Astrocyte of the hippocampus (primary cell): ENCODE measurements at regions not wholly inside any gene's neighbourhood (a gene's known extent, or its start where the extent isn't known, plus 50 kb on each side); places are given as distances from the start of the nearest gene placed in this dataset.
"Not testable (repeated sequence)": the region's sequence is repeated elsewhere in the genome, so short reads cannot be mapped to it uniquely, and the experiment has no call there.

Experiments used
- DNase-seq: peaks from one replicate; pipeline ENCODE4 v3.0.0; 2011; ENCODE audit warnings: low read depth, low spot score

DNA sequence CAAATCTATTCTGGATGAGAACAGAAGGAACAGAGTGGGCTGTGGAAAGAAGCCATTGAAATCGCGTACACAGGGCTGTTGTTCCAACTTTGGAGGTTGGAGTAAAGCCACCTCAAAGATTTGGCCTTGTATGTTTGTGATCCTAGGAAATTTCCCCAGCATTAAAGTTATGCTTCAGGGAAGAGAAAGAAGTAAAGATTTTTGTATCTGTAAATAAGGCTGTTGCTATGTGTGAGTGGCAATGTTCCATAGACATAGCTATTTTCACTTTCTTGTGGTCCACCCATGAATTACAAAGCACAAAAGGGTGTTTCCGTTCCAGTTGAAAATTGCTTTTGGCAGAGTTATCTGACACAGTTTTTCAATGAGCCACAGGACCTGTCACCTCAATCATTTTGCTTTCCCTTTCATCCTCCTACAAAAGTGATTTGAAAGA lies 321.3 kb downstream of the TFAP2B start:
- DNase-seq = no peak

DNA sequence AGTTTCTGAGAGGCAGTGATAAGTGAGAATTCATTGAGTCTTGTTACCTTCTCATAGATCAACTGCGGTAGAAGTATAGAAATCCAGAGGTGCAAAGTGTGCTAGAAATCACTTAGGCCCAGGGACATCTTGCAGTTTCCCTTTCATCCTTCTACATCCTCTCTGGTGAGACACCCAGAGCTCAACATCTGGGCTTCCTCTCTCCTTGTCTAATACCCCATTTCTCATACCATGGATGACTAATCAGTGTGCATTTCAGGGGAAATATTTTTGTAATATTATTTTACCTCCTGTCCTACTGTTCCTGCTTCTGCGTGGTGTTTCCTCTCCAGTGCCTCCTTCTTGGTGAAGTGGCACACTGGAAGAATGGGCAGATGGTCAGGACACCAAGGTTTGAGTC lies 322.4 kb downstream of the TFAP2B start:
- no peak for DNase-seq

DNA sequence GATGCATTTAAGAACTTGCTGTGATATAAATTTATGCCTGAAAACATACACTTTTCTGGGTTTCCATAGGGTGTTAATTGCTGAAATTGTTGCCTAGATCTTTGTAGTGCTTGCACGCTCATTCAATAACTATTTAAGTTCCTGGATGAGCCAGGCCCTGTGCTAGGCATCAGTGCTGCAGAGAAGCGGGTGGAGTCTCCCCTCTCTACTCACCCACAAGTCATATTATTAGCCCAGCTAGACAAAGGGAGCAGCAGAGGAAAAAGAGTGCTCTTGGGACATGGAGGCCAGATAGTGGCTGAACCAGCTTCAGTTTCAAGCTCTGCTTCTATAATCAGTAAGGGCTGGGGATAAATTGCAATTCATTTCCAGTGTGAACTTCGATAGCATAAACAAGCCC lies 329.1 kb downstream of the TFAP2B start:
- DNase-seq = no peak

DNA sequence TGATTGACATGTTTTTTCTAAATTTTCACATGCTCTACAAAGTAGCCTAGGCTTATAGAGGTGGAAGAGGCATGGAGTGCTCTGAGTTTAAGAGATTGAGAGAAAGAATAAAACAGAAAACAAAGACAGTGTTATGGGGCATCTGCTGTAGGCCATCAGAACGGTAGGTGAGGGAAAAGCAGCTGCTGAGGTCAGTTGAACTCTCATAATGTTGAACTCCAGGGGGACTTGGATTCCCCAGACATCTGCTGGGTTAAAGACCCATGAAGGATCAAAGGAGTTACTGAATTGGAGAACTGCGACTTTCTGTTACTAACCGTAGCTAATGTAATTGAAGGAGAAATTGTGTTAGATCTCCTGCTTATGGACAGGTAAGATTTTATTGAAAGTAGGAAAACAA lies 333.9 kb downstream of the TFAP2B start:
- DNase-seq = no peak

- no peak for DNase-seq
Observed at GRCh38 chr6:51153109-51153508, 334.4 kb downstream of the TFAP2B start.

- not testable (repeated sequence) for DNase-seq
Observed at GRCh38 chr6:51154925-51155324, 336.3 kb downstream of the TFAP2B start.

- not testable (repeated sequence) for DNase-seq
Observed at GRCh38 chr6:51159260-51159659, 340.6 kb downstream of the TFAP2B start.

DNA sequence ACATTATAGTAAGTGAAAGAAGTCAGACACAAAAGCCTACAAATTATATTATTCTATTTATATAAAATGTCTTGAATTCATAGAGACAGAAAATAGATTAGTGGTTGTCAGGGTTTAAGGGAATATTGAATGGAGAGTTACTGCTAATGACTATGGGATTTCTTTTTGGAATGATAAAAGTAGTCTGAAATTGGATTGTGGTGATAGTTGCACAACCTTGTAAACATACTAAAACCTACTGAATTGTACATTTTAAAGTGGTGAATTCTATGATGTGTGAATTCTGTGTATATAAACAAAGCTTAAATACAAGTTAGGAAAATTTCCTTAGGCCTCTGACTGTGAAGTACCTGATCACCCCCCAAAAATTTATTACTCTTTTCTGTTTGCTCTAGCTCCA lies 343.1 kb downstream of the TFAP2B start:
- no peak for DNase-seq

DNA sequence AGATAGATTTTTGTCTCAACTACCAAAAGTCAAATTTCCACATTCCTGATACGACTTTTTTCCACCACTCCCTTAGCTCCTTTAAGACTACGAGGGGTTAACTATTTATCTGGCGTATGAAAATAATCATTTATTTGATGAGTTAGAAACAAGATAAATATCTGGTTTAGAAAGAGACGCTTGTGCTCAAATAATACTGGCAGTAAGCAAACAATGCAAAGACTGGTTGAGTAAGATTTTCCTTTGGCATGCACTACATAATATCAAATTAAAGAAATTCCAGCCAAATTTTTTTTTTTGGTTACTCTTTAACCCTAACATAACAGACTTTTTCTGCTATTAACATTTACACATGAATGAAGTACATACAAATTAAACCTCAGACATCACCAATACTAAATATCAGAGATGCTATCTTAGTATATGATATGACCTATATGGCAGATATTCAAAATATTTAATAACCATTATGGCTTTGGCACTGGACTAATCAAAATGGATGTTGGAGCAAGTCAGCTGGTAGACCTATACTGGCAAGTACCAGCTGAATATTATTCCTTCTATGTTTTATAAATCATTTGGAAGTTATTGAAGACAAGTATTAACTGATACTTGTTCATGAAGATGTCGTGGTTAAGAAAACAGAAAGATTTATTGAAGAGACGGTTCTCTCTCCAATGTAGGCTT lies 345.3 kb downstream of the TFAP2B start:
- no peak for DNase-seq

GRCh38 chr6:51166914-51167313 lies 348.2 kb downstream of the TFAP2B start:
- DNase-seq = no peak

GRCh38 chr6:51167468-51167867 lies 348.8 kb downstream of the TFAP2B start:
- DNase-seq = no peak

DNA sequence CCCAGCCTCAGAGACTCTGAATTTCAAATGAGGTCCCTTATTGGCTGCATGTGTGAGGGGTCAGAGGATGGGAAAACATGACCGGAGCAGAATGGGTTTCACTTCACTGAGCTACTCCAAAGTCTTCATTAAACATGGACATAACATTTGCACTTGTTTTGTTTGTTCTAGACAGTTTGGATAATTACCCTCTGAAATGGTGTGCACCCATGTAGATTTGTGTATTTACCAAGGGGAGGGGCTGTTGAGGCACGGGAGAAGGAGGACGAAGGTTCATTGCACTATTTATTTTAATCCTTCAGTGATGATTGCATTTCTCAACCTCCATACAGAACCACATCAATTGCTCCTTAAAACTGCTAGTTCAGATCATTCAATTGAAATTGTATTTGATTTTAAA lies 364.2 kb downstream of the TFAP2B start:
- no peak for DNase-seq

DNA sequence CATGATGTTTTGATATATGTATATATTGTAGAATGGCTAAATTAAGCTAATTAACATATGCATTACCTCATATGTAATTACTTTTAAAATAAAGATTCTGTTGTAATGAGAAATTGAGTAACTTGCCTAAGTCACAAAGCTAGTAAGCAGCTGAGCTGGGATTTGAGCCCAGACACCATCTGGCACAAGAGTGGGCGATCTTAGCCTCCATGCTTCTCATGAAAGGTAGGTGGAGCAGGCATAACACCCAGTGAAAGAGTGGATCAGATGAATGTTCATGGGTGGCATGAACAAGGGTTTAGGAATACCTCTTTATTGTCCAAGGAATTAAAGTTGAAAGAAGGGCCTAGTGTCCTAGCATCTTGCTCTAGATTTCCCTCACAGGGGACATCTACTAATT lies 365.4 kb downstream of the TFAP2B start:
- no peak for DNase-seq

GRCh38 chr6:51193163-51193562 lies 374.5 kb downstream of the TFAP2B start:
- not testable (repeated sequence) for DNase-seq

GRCh38 chr6:51199105-51199552 lies 380.5 kb downstream of the TFAP2B start:
- no peak for DNase-seq

- no peak for DNase-seq
Observed at GRCh38 chr6:51199733-51200260, 381.1 kb downstream of the TFAP2B start.

DNA sequence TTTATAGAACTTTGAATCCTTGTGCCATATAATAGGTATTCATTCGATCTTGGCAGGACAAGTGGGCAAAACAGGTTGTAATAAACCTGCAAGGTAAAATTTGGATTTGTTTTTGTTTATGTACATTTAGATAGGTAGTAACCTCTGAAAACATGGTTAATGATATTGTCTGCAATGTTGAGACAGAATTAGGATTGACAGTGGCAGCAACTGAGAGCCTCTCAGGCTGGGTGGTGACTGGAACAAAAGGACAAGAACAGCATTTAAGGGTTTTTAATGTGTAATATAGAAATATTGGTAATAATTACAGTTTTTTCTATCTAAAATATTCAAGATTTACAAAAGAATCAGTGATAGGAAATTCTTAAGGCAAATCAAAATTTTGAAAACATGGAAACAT lies 382.0 kb downstream of the TFAP2B start:
- DNase-seq = no peak

DNA sequence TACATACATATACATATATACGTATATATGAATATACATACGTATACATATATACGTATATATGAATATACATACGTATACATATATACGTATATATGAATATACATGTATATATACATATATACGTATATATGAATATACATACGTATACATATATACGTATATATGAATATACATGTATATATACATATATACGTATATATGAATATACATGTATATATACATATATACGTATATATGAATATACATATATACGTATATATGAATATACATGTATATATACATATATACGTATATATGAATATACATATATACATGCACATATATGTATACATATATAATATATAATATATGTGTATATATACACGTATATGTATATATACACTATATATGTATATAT lies 384.0 kb downstream of the TFAP2B start:
- DNase-seq = not testable (repeated sequence)

GRCh38 chr6:51203504-51203903 lies 384.8 kb downstream of the TFAP2B start:
- no peak for DNase-seq

GRCh38 chr6:51206686-51207085 lies 388.0 kb downstream of the TFAP2B start:
- DNase-seq = not testable (repeated sequence)

DNA sequence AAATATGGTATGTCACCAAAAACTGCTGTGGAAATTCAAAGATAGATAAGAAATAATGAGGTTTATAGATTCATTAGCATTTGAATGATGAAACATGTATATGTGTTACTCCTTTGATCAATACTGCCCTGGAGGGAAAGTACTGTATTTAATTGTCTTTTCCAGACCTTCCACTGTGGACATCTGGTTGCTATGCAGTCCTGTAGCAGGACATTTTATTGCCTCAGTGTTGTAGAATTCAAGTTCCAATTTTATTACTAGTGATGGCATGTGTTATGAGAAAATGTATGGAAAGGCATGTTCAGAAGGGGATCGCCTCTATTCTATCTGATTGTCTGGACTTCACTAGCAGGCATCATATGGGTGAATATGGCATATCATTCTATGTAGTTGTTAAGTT lies 391.0 kb downstream of the TFAP2B start:
- DNase-seq = no peak

DNA sequence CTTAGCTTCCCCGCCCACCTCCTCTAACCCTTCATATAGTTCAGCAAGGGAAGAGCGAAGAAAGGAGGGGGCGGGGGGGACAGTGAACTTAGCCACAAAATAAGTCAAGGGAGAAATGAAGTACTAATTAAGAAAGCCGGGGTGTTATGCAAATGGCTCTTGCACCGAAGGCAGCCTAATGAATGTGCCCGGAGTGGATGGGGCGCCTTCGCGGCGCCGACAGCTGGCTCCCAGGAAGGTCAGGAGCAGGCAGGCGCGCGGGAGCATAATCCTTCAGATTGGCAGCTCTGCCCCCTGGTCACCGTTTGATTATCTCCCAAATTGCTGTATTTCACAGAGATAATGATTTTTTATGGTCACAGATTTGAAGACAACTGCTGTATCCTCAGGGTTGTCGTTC lies 395.1 kb downstream of the TFAP2B start:
- DNase-seq = no peak

- no peak for DNase-seq
Observed at GRCh38 chr6:51214442-51214841, 395.8 kb downstream of the TFAP2B start.

- no peak for DNase-seq
Observed at GRCh38 chr6:51218181-51218580, 399.5 kb downstream of the TFAP2B start.
